Keratinocyte (primary cell): ENCODE measurements at regions not wholly inside any gene's neighbourhood (a gene's known extent, or its start where the extent isn't known, plus 50 kb on each side); places are given as distances from the start of the nearest gene placed in this dataset.

Experiments
- DNase-seq: peaks from one replicate; pipeline ENCODE4 v3.0.0-alpha.2; 2011; ENCODE audit warnings: low read depth, missing footprints, low spot score
- FAIRE-seq: peaks from 2 replicates; lab custom pipeline; 2011; peaks lifted over from hg19 to GRCh38; lab: Jason Lieb, UNC
- H2AFZ ChIP-seq: 2 replicates; pipeline ENCODE4 v1.6.0; 2012; ENCODE audit warnings: low read length, control low read depth, inconsistent platforms; ENCODE audit not compliant: control insufficient read depth
- H3K27ac ChIP-seq: 2 replicates; pipeline ENCODE4 v1.5.1; 2011; ENCODE audit warnings: low read length; ENCODE audit not compliant: control insufficient read depth, insufficient read depth
- H3K27me3 ChIP-seq: 3 replicates; pipeline ENCODE4 v1.6.0; 2011; ENCODE audit warnings: low read length; ENCODE audit not compliant: control insufficient read depth, insufficient read depth; ENCODE audit errors: extremely low read depth
- H3K36me3 ChIP-seq, 2 experiments: 2 replicates in 1 of 2; 3 replicates in 1 of 2; pipeline ENCODE4 v1.5.1; 2011; ENCODE audit warnings: low read length in 2 of 2, mild to moderate bottlenecking in 1 of 2; ENCODE audit not compliant: control insufficient read depth in 2 of 2, insufficient read depth in 2 of 2; ENCODE audit errors: extremely low read depth in 1 of 2
- H3K4me1 ChIP-seq: 3 replicates; pipeline ENCODE4 v1.5.1; 2011; ENCODE audit warnings: low read length; ENCODE audit not compliant: control insufficient read depth, insufficient read depth; ENCODE audit errors: extremely low read depth
- H3K4me2 ChIP-seq: 3 replicates; pipeline ENCODE4 v1.6.0; 2011; ENCODE audit warnings: low read depth, low read length; ENCODE audit not compliant: control insufficient read depth, insufficient read depth; ENCODE audit errors: extremely low read depth
- H3K4me3 ChIP-seq, 3 experiments: fragments of 200-600 bp in 1 of 3; sonication (generic) in 1 of 3; 2 replicates in 2 of 3; 3 replicates in 1 of 3; pipeline ENCODE4 v1.5.1; 2011 to 2016; ENCODE audit warnings: low read length in 3 of 3, mild to moderate bottlenecking in 3 of 3, control low read depth in 2 of 3, inconsistent platforms in 1 of 3, low read depth in 1 of 3, mixed read lengths in 1 of 3, mixed run types in 1 of 3, moderate library complexity in 1 of 3; ENCODE audit not compliant: control insufficient read depth in 2 of 3, insufficient read depth in 2 of 3; ENCODE audit errors: extremely low read depth in 1 of 3
- H3K79me2 ChIP-seq: 2 replicates; pipeline ENCODE4 v1.6.0; 2012; ENCODE audit warnings: low read length; ENCODE audit not compliant: control insufficient read depth, insufficient read depth
- H3K9ac ChIP-seq: 3 replicates; pipeline ENCODE4 v1.6.0; 2011; ENCODE audit warnings: low read length; ENCODE audit not compliant: control insufficient read depth, insufficient read depth; ENCODE audit errors: extremely low read depth
- H3K9me1 ChIP-seq: 3 replicates; pipeline ENCODE4 v1.6.0; 2011; ENCODE audit warnings: low read length; ENCODE audit not compliant: control insufficient read depth, insufficient read depth; ENCODE audit errors: extremely low read depth
- H3K9me3 ChIP-seq: 2 replicates; pipeline ENCODE4 v1.5.1; 2012; ENCODE audit warnings: low read depth, low read length; ENCODE audit not compliant: control insufficient read depth
- H4K20me1 ChIP-seq: 3 replicates; pipeline ENCODE4 v1.6.0; 2011; ENCODE audit warnings: low read length; ENCODE audit not compliant: control insufficient read depth, insufficient read depth; ENCODE audit errors: extremely low read depth
- CTCF ChIP-seq, 3 experiments: IDR thresholded peaks in 1 of 3; conservative IDR thresholded peaks in 1 of 3; optimal IDR thresholded peaks in 1 of 3; 2 replicates in 2 of 3; 3 replicates in 1 of 3; pipeline versions ENCODE3 to v1.5.1; 2011; ENCODE audit warnings: low read length in 3 of 3, mild to moderate bottlenecking in 3 of 3, moderate library complexity in 2 of 3, control low read depth in 1 of 3, inconsistent platforms in 1 of 3; ENCODE audit not compliant: insufficient read depth in 2 of 3; ENCODE audit errors: extremely low read depth in 1 of 3
- EZH2 ChIP-seq: IDR thresholded peaks from one replicate; pipeline ENCODE4 v1.6.1; 2012; ENCODE audit warnings: inconsistent platforms, mild to moderate bottlenecking, low read length, moderate library complexity
- dilution Hi-C: fragments of 300-500 bp; cut with MboI; formaldehyde crosslinking; loops from one replicate; pipeline ENCODE4 v1.7.0; 2020; ENCODE audit warnings: low sequenced_read_pairs; ENCODE audit not compliant: extremely low pct_ligation_motif_present

DNA sequence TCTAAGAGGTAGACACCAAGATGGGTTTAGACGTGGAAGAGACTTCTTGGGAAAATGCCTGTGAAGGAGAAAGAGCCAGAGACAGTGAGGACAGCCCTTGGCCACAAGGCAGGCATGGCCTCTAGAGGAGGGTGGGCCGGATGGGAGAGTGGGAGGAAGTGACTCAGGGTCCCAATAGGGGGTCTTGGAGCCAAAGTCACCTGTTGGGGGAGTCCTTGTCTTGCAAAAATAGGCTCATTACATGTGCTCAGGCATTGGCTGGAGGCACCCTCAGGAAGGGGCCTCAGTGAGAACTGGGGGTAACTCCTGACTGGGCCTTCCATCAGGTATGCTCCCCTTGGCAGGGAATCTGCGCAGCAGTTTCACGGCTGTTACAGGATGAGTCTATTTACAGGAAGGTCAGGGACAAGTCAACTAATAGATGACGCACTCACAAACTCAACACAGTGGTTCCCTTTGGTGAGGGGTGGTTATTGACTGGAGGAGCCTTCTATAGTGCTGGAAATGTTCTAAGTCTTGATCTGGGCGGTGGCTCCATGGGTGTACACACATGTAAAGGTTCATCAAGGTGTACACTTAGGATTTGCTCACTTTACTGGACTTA lies 259.6 kb downstream of the XXYLT1 start:
- dilution Hi-C loops = no loop called here
- Histone ChIP-seq H3K27ac (no peak overlapping the region), H3K4me2 (no peak overlapping the region)

DNA sequence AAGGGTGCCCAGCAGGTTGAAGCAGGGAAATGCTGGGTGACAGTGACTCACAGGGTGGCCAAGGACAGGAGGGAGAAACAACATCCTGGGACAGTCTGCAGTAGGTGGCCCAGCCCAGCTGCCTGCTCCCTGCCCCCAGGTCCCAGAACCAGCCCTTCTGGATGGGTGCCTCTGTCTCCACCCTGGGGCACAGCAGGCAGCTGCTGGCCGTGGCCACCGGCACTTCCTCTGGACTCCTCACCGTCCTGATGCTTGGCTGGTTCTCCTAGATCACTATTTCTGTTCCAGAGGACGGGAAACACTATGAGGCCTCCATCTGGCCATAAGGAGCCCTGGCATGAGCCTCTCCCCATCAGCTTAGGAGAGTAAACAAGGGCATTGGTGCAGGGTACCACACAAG lies 258.9 kb downstream of the XXYLT1 start:
- H3K4me3 ChIP-seq = no peak overlapping the region
- no peak for DNase-seq
- H3K4me1 ChIP-seq = peaks cover 3% of the 10 kb centered on the region
- no peaks in the 10 kb centered on the region for H3K36me3 ChIP-seq
- no peak for FAIRE-seq
- no peak overlapping the region for H3K9ac ChIP-seq
- no peak for TF ChIP-seq EZH2
- no peak for TF ChIP-seq CTCF (optimal IDR thresholded peaks at IDR 0.05 in 1 of 3, IDR thresholded peaks at IDR 0.05 in 1 of 3, conservative IDR thresholded peaks at IDR 0.05 in 1 of 3; ENCODE audit: extremely low read depth in 1 of 3, insufficient read depth in 2 of 3, low read length in 3 of 3)
- H3K4me2 ChIP-seq = no peak overlapping the region
- H2AFZ ChIP-seq = no peak overlapping the region
- H3K27ac ChIP-seq = no peak overlapping the region
- no peaks in the 10 kb centered on the region for H3K79me2 ChIP-seq
- no peaks in the 10 kb centered on the region for H4K20me1 ChIP-seq
- H3K27me3 ChIP-seq = peaks cover 10% of the 10 kb centered on the region
- H3K9me3 ChIP-seq = no peaks in the 10 kb centered on the region
- H3K9me1 ChIP-seq = no peaks in the 10 kb centered on the region
- dilution Hi-C loops = no loop called here

More for the DNA sequence above, 259.6 kb downstream of the XXYLT1 start:
- H2AFZ ChIP-seq = no peak overlapping the region
- peaks cover 11% of the 10 kb centered on the region for H3K27me3 ChIP-seq
- FAIRE-seq (no peak), DNase-seq (no peak)
- H3K9me1 ChIP-seq = no peaks in the 10 kb centered on the region
- no peak overlapping the region for H3K4me3 ChIP-seq
- no peaks in the 10 kb centered on the region for H3K36me3 ChIP-seq
- TF ChIP-seq EZH2 (no peak), CTCF (optimal IDR thresholded peaks at IDR 0.05 in 1 of 3, IDR thresholded peaks at IDR 0.05 in 1 of 3, conservative IDR thresholded peaks at IDR 0.05 in 1 of 3; ENCODE audit: extremely low read depth in 1 of 3, insufficient read depth in 2 of 3, low read length in 3 of 3) (no peak)
- no peaks in the 10 kb centered on the region for H3K79me2 ChIP-seq
- no peaks in the 10 kb centered on the region for H4K20me1 ChIP-seq
- H3K4me1 ChIP-seq = no peaks in the 10 kb centered on the region
- no peak overlapping the region for H3K9ac ChIP-seq
- no peaks in the 10 kb centered on the region for H3K9me3 ChIP-seq
